Natural killer cell treated with Interleukin-12 subunit alpha and Interleukin-12 subunit beta and Interleukin-15 and Interleukin-18, amount 100 ng/mL, for 72 hours (primary cell): ENCODE measurements at regions not wholly inside any gene's neighbourhood (a gene's known extent, or its start where the extent isn't known, plus 50 kb on each side); places are given as distances from the start of the nearest gene placed in this dataset.

ENCODE experiments used
- ATAC-seq, 2 donors: fragments of 150-1000 bp; cut with Tn5 transposase in 1 of 2; sonication (Bioruptor Pico), chemical (Tn5 transposase) in 1 of 2; 2 replicates each; pipeline ENCODE4 v1.10.0; 2021
- DNase-seq: peaks from one replicate; pipeline ENCODE4 v3.0.0; 2022; ENCODE audit warnings: low spot score
- H3K27ac Mint-ChIP-seq, 2 donors: 1 replicate in 1 of 2; 2 replicates in 1 of 2; pipeline ENCODE4 v1.8.0; 2022; ENCODE audit warnings: mixed read lengths in 2 of 2, mild to moderate bottlenecking in 1 of 2, moderate library complexity in 1 of 2
- H3K27me3 Mint-ChIP-seq, 2 donors: 1 replicate in 1 of 2; 2 replicates in 1 of 2; pipeline ENCODE4 v1.8.0; 2022; ENCODE audit warnings: mixed read lengths in 2 of 2
- H3K36me3 Mint-ChIP-seq: one replicate; pipeline ENCODE4 v1.8.0; 2022; ENCODE audit warnings: mixed read lengths
- H3K4me1 Mint-ChIP-seq, 2 donors: 1 replicate in 1 of 2; 2 replicates in 1 of 2; pipeline ENCODE4 v1.8.0; 2022; ENCODE audit warnings: low read depth in 2 of 2, mixed read lengths in 2 of 2, mild to moderate bottlenecking in 1 of 2
- H3K4me3 Mint-ChIP-seq: one replicate; pipeline ENCODE4 v1.8.0; 2022; ENCODE audit warnings: mixed read lengths
- H3K9me3 Mint-ChIP-seq: 2 replicates; pipeline ENCODE4 v1.8.0; 2022; ENCODE audit warnings: mixed read lengths

GRCh38 chr7:84688671-84689070 is 494.1 kb upstream of the SEMA3A start:
- Mint-ChIP-seq H3K27me3 (no peaks in the 10 kb centered on the region), H3K36me3 (peaks cover 5% of the 10 kb centered on the region), H3K27ac (no peak overlapping the region), H3K9me3 (peaks cover 14% of the 10 kb centered on the region), H3K4me1 (no peaks in the 10 kb centered on the region), H3K4me3 (no peak overlapping the region)
- no peak for DNase-seq
- ATAC-seq: no peak

GRCh38 chr7:84686373-84686772 is 491.8 kb upstream of the SEMA3A start:
- Mint-ChIP-seq H3K27me3 (no peaks in the 10 kb centered on the region), H3K4me3 (no peak overlapping the region)

GRCh38 chr7:84684836-84685480 is 490.4 kb upstream of the SEMA3A start:
- no peaks in the 10 kb centered on the region for H3K27me3 Mint-ChIP-seq
- DNase-seq (no peak), ATAC-seq (no peak)
- peaks cover 5% of the 10 kb centered on the region for H3K36me3 Mint-ChIP-seq
- no peak overlapping the region for H3K27ac Mint-ChIP-seq
- H3K4me1 Mint-ChIP-seq: no peaks in the 10 kb centered on the region
- peaks cover 13% of the 10 kb centered on the region for H3K9me3 Mint-ChIP-seq
- no peak overlapping the region for H3K4me3 Mint-ChIP-seq

More at GRCh38 chr7:84686373-84686772, 491.8 kb upstream of the SEMA3A start:
- no peaks in the 10 kb centered on the region for H3K4me1 Mint-ChIP-seq
- ATAC-seq: no peak
- H3K9me3 Mint-ChIP-seq: peaks cover 17% of the 10 kb centered on the region
- H3K27ac Mint-ChIP-seq: no peak overlapping the region
- peaks cover 10% of the 10 kb centered on the region for H3K36me3 Mint-ChIP-seq
- no peak for DNase-seq

GRCh38 chr7:84682543-84682942 is 488.0 kb upstream of the SEMA3A start:
- Mint-ChIP-seq H3K4me3 (no peak overlapping the region), H3K36me3 (peaks cover 5% of the 10 kb centered on the region), H3K27me3 (no peaks in the 10 kb centered on the region), H3K4me1 (no peaks in the 10 kb centered on the region), H3K27ac (no peak overlapping the region), H3K9me3 (peaks cover 22% of the 10 kb centered on the region)
- DNase-seq (no peak), ATAC-seq (no peak)

- ATAC-seq (no peak), DNase-seq (no peak)
- peaks cover 19% of the 10 kb centered on the region for H3K9me3 Mint-ChIP-seq
- H3K4me3 Mint-ChIP-seq: no peak overlapping the region
- no peaks in the 10 kb centered on the region for H3K27me3 Mint-ChIP-seq
- H3K4me1 Mint-ChIP-seq: no peaks in the 10 kb centered on the region
- H3K36me3 Mint-ChIP-seq: peaks cover 5% of the 10 kb centered on the region
- no peak overlapping the region for H3K27ac Mint-ChIP-seq
These were observed 484.3 kb upstream of the SEMA3A start for GRCh38 chr7:84678841-84679240.

- Mint-ChIP-seq H3K4me3 (no peak overlapping the region), H3K36me3 (no peaks in the 10 kb centered on the region), H3K27ac (no peak overlapping the region), H3K9me3 (peaks cover 14% of the 10 kb centered on the region), H3K4me1 (no peaks in the 10 kb centered on the region), H3K27me3 (no peaks in the 10 kb centered on the region)
- DNase-seq (no peak), ATAC-seq (no peak)
These were observed 482.6 kb upstream of the SEMA3A start for GRCh38 chr7:84677117-84677732.

- H3K4me3 Mint-ChIP-seq: no peak overlapping the region
- H3K9me3 Mint-ChIP-seq: peaks cover 12% of the 10 kb centered on the region
- H3K36me3 Mint-ChIP-seq: no peaks in the 10 kb centered on the region
- H3K4me1 Mint-ChIP-seq: no peaks in the 10 kb centered on the region
- no peak for DNase-seq
- no peak overlapping the region for H3K27ac Mint-ChIP-seq
- H3K27me3 Mint-ChIP-seq: no peaks in the 10 kb centered on the region
- ATAC-seq: peak in 1 of 2 donors; percentile 52
These were observed 481.0 kb upstream of the SEMA3A start for GRCh38 chr7:84675633-84676034.

- H3K4me1 Mint-ChIP-seq: no peaks in the 10 kb centered on the region
- no peak overlapping the region for H3K4me3 Mint-ChIP-seq
- H3K36me3 Mint-ChIP-seq: no peaks in the 10 kb centered on the region
- H3K27ac Mint-ChIP-seq: no peak overlapping the region
- ATAC-seq (no peak), DNase-seq (no peak)
- H3K9me3 Mint-ChIP-seq: peaks cover 6% of the 10 kb centered on the region
- no peaks in the 10 kb centered on the region for H3K27me3 Mint-ChIP-seq
These were observed 479.8 kb upstream of the SEMA3A start for GRCh38 chr7:84674236-84674913.

GRCh38 chr7:84669177-84669732 is 474.7 kb upstream of the SEMA3A start:
- Mint-ChIP-seq H3K36me3 (peaks cover 8% of the 10 kb centered on the region), H3K4me3 (no peak overlapping the region), H3K9me3 (peaks cover 8% of the 10 kb centered on the region), H3K27me3 (no peaks in the 10 kb centered on the region), H3K4me1 (no peaks in the 10 kb centered on the region), H3K27ac (no peak overlapping the region)
- DNase-seq (no peak), ATAC-seq (no peak)

GRCh38 chr7:84668116-84668515 is 473.5 kb upstream of the SEMA3A start:
- Mint-ChIP-seq H3K36me3 (peaks cover 8% of the 10 kb centered on the region), H3K4me3 (no peak overlapping the region), H3K9me3 (peaks cover 14% of the 10 kb centered on the region), H3K27ac (no peak overlapping the region), H3K4me1 (no peaks in the 10 kb centered on the region), H3K27me3 (no peaks in the 10 kb centered on the region)
- ATAC-seq: no peak
- no peak for DNase-seq

GRCh38 chr7:84666651-84667050 is 472.1 kb upstream of the SEMA3A start:
- no peak overlapping the region for H3K27ac Mint-ChIP-seq
- ATAC-seq: no peak
- peaks cover 8% of the 10 kb centered on the region for H3K36me3 Mint-ChIP-seq
- no peak for DNase-seq
- H3K4me1 Mint-ChIP-seq: no peaks in the 10 kb centered on the region
- no peaks in the 10 kb centered on the region for H3K27me3 Mint-ChIP-seq
- peaks cover 14% of the 10 kb centered on the region for H3K9me3 Mint-ChIP-seq
- H3K4me3 Mint-ChIP-seq: no peak overlapping the region

GRCh38 chr7:84665339-84665738 is 470.8 kb upstream of the SEMA3A start:
- Mint-ChIP-seq H3K27me3 (no peaks in the 10 kb centered on the region), H3K4me1 (no peaks in the 10 kb centered on the region), H3K4me3 (no peak overlapping the region), H3K27ac (no peak overlapping the region), H3K36me3 (peaks cover 8% of the 10 kb centered on the region), H3K9me3 (peaks cover 14% of the 10 kb centered on the region)
- ATAC-seq (no peak), DNase-seq (no peak)

- DNase-seq (no peak), ATAC-seq (no peak)
- H3K27ac Mint-ChIP-seq: no peak overlapping the region
- peaks cover 8% of the 10 kb centered on the region for H3K36me3 Mint-ChIP-seq
- H3K4me1 Mint-ChIP-seq: no peaks in the 10 kb centered on the region
- peaks cover 14% of the 10 kb centered on the region for H3K9me3 Mint-ChIP-seq
- H3K27me3 Mint-ChIP-seq: no peaks in the 10 kb centered on the region
- no peak overlapping the region for H3K4me3 Mint-ChIP-seq
These were observed 470.0 kb upstream of the SEMA3A start for GRCh38 chr7:84664626-84665025.

GRCh38 chr7:84663224-84663623 is 468.6 kb upstream of the SEMA3A start:
- H3K27me3 Mint-ChIP-seq: no peaks in the 10 kb centered on the region
- H3K9me3 Mint-ChIP-seq: peaks cover 14% of the 10 kb centered on the region
- no peak for DNase-seq
- H3K4me3 Mint-ChIP-seq: no peak overlapping the region
- no peaks in the 10 kb centered on the region for H3K4me1 Mint-ChIP-seq
- H3K27ac Mint-ChIP-seq: no peak overlapping the region
- ATAC-seq: no peak
- peaks cover 8% of the 10 kb centered on the region for H3K36me3 Mint-ChIP-seq
